AG09319 (cell line): ENCODE measurements at regions not wholly inside any gene's neighbourhood (a gene's known extent, or its start where the extent isn't known, plus 50 kb on each side); places are given as distances from the start of the nearest gene placed in this dataset.

Source experiments
- DNase-seq: peaks from one replicate; pipeline ENCODE4 v3.0.0-alpha.2; 2010; ENCODE audit warnings: low read depth; ENCODE audit errors: extremely low read depth
- TF ChIP-seq, protein P1 (sequence below): IDR thresholded peaks from 2 replicates; pipeline ENCODE4 v1.5.1; 2011; ENCODE audit warnings: low read depth, mild to moderate bottlenecking, inconsistent platforms, low read length, moderate library complexity

DNA sequence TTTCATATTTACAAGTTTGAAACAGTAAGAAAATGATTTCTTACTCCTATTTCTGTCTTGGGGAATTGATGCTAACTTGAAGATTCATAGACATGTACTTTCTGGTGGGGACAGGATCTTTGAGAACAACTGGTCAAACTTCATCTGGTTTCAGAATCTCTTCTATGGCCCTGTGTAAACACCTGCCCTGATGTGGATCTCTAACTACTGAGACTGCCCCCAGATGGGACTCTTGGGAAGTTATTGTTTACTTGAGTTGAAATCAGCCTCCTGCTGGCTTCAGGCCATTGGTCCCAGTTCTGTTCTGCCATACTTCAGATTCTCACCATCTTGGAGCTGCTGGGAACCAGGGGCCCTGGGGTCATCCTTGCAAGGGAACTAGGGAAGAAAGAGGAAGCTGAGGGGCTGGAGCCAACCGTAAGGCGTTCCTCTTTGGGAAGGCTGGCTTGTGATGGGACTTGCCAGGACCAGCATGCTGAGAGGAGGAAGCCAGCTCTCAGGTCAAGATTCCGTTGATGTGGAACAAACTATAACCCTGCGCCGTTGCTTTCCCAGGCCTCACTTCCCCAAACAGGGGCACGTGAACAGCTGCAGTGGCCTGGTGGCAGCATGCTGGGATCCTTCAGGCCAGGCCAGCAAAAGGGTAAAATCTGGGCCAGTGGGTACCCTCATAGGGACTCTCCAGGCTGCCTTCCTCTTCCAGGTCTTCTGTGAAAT, 135.5 kb upstream of the CXCR4 start:
- TF ChIP-seq, protein P1, sequence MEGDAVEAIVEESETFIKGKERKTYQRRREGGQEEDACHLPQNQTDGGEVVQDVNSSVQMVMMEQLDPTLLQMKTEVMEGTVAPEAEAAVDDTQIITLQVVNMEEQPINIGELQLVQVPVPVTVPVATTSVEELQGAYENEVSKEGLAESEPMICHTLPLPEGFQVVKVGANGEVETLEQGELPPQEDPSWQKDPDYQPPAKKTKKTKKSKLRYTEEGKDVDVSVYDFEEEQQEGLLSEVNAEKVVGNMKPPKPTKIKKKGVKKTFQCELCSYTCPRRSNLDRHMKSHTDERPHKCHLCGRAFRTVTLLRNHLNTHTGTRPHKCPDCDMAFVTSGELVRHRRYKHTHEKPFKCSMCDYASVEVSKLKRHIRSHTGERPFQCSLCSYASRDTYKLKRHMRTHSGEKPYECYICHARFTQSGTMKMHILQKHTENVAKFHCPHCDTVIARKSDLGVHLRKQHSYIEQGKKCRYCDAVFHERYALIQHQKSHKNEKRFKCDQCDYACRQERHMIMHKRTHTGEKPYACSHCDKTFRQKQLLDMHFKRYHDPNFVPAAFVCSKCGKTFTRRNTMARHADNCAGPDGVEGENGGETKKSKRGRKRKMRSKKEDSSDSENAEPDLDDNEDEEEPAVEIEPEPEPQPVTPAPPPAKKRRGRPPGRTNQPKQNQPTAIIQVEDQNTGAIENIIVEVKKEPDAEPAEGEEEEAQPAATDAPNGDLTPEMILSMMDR = no peak
- no peak for DNase-seq

DNA sequence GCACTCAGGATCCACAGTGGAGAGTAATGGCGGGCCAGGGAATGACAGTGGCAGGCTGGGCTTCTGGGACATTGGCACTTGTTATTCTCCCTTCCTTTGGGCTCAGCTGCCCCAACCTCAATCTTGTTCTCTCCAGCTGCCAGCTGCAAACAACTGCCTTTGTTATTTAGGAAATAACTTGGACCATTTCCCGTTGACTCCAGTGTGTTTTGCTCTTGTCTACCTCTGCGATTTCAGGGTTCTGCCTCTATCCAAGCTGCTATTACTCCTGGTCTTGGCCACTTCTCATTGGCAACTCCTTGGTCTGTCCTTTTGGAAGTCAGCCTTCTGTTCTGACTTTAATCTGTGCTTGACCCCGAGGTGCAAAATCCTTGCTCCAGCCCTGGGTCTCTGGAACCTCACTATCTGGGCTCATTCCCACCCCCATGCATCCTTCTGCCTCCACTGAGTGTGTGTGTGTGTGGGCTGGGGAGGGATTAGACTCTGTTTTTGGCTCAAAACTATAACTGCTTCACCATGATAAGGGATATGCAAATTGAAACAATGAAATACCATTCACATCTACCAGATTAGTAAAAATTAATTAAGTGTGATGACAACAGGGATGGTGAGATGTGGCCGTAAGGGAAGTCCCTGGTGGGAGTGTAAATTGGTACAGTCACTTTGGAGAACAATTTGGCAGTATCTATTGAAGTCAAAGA, 134.1 kb upstream of the CXCR4 start:
- no peak for DNase-seq
- TF ChIP-seq, protein P1 = no peak

DNA sequence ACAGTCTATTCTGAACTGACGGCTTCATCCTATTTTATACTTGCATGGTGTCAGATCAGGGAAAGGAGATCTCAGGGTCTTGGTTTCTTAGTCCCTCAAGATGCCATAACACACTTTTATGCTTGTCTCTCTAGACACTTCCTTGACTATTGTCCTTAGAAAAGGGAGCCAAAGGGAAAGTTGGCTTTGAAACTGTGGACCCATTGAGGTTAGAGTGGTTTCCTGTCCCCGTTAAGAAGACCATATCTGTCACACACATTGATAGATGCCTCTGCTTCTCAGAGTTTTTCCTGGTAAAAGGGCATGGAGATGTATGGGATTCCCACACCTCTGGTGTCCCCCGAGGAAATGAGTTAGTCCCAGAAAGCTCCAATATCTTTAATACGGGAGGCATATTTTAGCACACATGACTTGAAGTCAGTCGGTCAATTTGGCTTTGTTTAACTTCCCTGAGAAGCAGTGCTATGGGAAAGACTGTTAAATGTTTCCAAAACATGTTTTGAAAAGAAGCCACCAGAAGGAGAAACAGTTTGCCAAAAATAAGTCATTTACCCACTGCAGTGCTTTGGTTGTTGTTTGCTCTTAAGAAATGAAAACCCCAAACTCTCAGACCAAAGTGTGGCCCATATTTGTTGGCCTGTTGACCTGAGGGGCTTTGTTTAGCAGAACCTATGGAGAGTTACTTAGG, 133.4 kb upstream of the CXCR4 start:
- no peak for DNase-seq
- TF ChIP-seq, protein P1 = no peak

DNA sequence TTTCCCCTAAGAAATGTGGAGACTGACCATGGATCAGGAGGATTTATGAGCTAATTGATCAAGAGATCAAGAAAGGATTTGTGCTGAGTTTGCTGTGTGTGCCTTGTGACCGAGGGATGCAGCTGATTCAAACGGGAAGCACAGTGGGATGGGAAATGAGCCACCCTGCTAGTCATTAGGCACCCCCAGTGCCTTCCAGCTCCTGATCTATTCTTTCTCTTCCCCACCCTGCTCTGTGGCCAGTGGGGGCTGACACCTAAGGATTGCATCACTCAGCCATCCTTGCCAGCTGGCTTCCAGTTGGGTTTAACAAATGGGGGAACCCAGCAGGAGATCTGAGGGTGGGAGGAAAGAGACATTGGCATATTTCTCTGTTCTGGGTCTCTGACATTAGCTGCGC, 132.2 kb upstream of the CXCR4 start:
- no peak for DNase-seq
- TF ChIP-seq, protein P1 = no peak

DNA sequence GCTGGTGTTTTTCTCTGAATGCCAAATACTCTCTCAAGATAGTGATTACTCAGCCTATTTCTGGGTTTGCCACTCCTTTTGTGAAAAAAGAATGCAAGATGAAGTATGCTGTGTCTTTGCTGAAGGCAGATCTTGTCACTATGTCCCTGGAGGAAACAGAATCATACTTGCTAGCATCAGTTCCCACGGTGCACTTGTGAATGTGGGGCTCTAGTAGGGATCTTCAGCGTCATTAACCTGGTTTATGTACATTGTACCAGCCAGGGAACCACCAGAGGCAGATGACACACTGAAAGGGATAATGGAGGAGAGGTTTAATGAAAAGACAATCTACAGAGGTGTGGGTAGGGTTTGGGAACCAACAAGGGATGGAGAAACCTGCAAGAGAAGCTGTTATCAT, 131.0 kb upstream of the CXCR4 start:
- TF ChIP-seq, protein P1 = no peak
- no peak for DNase-seq

DNA sequence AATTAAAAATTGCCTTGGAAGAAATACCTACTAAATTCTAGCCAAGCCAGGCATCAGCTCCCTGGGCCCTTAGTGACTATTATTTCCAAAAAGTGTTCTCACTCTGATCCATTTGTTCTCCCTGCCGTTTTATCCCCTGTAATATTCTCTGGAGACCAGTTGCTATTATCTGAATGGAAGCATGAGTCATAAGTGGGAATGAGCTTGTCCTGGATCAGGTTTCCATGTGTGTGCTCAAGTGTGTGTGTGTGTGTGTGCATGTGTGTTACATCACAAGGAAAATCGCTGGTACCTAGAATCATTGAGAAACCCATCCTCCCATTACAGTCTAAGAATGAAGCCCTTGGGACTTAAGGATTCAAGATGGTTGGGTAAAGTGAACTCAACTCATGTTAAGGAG, 130.3 kb upstream of the CXCR4 start:
- TF ChIP-seq, protein P1 = no peak
- DNase-seq = no peak

DNA sequence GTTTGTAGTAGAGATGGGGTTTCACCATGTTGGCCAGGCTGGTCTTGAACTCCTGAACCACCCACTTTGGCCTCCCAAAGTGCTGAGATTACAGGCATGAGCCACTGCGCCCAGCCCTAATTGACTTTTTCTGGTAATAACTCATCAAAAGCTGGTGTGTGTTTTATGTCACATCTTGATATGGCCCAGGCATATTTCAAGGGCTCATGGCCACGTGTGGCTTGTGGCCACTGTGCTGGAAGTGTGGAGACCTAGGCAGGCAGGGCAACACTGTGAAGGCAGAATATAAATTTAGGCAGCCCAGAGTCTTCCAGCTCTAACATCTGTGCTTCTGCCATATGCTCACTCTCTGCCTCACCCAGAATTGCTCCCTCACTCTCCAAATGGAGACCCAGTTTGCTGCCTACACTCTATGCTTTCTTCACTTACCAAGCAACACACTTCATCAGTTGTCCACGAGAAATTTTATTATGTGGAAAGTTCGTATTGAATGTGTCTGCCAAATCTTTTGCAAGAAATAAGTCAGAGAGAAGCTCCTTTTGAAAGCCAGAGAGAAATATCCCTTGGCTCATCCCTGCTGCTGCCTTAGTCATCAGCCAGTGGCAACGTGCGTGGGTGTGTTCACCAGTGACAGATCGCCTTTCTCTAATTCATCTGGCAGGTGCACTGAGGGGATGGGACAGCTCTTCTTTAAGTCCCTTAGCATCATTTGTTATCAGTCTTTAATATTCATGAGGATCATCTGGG, 129.4 kb upstream of the CXCR4 start:
- DNase-seq = no peak
- TF ChIP-seq, protein P1 = no peak
